NCI-H460 (cell line): ENCODE measurements at regions not wholly inside any gene's neighbourhood (a gene's known extent, or its start where the extent isn't known, plus 50 kb on each side); places are given as distances from the start of the nearest gene placed in this dataset.

Source experiments
- DNase-seq: peaks from one replicate; pipeline ENCODE4 v3.0.0-alpha.2; 2016; ENCODE audit warnings: low read depth; ENCODE audit errors: extremely low read depth

DNA sequence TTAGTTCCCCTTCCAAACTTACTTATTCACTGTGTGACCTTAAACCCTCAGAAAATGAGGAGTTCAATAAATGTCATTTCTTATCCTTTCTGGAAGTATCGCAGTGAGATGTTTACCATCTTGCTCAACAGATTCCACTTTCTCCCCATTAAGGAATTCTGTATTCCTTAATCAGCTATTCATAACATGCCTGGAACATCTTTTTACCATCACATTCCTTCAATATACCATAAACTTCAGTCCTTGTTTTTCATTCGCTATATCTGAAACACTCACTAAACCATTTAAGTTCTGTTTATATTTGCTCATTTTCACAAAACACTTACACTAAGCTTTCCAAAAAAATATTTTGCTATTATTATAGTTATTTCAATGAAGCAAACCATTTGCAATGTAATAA, 1158.6 kb downstream of the CDH12 start:
- no peak for DNase-seq

DNA sequence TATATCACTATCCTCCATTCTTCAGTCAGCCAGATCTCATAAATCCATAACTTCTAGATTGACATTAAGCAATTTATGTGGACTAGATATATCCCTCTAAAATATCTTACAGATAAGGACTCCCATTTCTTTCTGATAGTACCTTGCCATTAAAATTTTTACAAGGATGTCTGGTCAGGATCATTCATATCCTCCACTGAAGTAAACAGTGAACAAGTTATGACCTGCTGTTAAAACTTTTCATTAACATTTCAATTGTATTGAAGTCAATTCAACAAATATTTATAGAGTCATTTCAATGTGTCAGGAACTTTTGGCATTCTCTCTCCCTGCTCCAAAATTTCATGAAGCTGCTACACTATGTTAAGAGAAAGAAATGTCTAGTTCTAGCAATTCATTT, 1159.6 kb downstream of the CDH12 start:
- DNase-seq, result no peak

DNA sequence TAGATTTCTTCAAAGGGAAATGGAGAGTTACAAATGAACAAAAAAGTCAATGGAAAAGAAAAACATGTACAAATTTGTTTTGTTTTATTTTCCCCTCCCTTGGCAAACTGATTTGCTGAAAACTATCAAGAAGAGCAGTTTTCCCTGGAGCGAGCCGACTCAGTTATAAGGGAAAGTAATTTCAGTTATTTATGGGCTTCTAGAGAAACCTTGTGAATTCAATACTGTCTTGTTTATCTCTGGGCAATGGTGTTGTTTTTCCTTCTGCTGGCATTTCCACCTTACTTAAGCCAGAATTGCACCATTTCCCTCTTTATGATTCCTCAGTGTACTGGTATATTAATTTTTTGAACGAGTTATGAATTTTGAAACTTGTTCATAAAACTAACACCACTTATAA, 1163.6 kb downstream of the CDH12 start:
- DNase-seq, result no peak

DNA sequence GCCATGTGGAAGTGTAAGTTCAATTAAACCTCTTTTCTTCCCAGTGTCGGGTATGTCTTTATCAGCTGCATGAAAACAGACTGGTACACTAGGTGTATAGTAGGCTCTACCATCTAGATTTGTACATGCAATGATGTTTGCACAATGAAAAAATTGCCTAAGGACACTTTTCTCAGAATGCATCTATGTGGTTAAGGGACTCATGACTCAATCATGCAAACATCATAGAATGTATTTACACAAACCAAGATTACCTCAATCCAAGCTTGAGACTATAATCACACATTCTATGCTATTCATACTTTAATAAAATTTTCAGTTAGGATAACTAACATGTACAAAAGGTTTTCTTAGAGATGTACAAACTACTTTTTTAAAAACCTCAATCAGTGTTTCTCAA, 1164.5 kb downstream of the CDH12 start:
- no peak for DNase-seq

DNA sequence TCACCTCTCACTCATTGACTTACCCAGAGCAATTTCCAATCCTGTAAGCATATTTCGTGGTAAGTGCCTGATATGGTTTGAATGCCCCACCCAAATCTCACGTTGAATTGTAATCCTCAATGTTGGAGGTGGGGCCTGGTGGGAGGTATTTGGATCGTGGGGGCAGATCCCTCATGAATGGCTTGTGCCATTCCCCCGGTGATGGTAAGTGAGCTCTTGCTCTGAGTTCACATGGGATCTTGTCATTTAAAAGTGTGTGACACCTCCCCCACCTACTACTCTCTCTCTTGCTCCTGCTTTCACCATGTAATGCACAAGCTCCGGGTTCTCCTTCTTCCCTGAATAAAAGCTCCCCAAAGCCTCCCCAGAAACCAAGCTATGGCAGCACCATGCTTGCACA, 1165.5 kb downstream of the CDH12 start:
- no peak for DNase-seq

DNA sequence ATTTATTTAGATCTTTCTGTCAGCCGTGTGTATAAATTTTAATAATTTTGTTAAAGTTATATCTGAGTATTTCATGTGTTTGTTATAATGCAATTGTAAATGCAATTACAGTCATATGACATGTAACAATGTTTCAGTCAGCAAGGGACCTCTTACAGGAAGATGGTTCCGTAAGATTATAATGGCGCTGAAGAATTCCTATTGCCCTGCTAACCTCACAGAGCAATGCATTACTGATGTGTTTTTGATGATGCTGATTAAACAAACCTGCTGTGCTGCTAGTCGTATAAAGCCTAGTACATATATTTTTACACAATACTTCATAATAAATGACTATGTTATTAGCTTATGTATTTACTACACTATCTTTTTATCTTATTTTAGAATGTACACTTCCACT, 1166.4 kb downstream of the CDH12 start:
- DNase-seq, result no peak

DNA sequence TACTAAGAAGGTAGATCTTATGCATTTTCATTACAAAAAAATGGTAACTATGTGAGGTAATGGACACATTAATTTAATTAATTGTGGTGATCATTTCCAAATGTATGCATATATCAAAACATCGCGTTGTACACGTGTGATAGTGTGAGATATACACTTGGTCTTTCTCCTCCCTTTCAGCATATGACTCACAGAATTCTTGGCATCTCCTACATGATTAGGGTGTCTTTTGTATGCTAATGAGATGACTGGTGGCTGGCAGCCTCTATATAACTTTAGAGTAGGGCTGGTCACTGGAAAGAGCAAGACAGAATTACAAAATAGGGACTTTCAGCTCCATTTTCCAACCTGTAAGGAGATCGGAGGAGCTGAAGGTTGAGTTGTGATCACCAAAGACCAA, 1167.6 kb downstream of the CDH12 start:
- no peak for DNase-seq

DNA sequence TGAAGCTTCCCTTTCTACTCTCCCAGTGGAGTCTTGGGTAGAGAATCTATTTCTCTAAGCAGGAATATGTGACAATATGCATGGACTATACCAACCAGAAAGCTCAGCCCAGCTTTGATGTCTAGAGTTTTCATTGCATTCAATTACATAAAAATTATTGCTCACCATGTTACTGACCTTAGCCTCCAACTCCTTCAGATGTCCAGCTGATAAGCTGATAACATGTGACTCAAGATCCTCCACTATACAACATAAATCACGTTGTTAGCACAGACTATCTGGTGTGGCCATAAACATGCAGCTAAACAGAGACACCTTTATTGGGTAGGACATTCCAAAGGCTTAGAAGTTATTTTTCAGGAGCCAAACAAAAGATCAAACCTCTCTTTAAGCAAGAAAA, 1168.2 kb downstream of the CDH12 start:
- no peak for DNase-seq

DNA sequence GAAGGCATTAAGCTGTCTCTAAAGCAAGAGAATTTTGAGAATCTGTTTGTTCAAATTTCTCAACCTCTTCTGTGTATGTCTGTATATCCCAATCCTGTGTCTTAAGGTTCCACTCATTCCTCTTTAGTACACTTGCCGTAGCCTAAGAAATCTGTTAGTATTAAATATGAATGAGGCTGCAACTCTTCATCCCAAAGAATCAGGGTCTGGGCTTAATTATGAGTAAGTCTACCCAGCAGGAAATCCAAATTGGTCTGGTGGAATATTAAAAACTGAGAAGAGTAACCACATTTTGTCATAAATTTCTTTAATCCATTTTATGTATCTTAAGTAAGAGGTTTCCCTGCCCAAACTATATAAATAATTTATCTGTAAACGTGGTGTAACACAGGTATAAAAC, 1171.2 kb downstream of the CDH12 start:
- no peak for DNase-seq

DNA sequence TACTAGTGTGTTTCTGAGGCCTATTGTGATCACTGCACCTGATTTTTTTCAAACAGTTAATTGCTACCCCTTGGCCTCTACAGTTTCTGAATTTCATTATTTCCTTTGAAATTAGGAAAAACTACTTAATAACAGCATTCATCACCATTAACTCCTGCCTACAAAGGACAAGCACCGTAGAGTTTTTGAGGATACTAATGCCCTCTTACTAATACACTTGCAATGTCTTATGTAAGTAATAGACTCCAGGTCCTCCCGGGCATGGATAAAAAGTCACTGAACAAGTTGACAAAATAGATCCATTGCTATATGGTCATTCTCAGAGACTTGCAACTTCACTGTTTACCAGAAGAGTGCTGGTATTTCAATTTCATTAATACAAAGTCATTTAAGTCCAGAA, 1172.5 kb downstream of the CDH12 start:
- no peak for DNase-seq

DNA sequence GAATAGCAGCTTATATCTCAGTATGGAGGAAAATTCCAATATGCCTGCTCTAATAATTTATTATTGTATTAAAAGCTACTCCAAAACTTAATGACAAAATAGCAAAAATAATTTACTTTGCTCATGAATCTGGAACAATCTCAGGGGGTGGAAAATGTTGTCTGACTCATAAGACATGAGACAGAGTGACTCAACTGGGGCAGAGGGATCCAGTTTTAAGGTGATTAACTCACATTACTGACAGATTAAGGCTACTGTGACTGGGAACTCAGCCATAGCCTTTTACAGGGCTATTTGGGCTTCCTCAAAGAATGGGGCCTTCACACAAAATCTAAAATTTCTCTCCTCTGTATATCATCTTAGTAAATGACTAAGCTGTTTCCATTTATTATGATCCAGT, 1172.9 kb downstream of the CDH12 start:
- no peak for DNase-seq

DNA sequence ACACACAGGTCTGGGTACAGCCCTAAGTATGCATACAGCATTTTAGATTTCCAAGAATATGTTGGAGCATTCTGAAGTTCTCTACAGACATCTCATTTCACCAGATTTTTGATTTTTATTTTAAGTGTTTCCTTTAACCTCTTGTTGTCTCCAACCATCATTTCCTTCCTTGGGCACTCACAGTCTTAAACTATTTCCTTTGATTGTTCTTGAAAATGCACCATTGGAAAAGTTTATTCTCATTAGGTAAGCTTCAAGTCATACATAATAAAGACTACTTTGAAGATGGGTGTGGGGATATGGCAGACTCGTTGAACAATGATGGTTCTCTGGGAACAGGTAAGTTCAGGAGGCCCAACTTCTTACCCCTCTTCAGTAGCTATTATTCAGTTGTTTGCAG, 1174.6 kb downstream of the CDH12 start:
- no peak for DNase-seq

DNA sequence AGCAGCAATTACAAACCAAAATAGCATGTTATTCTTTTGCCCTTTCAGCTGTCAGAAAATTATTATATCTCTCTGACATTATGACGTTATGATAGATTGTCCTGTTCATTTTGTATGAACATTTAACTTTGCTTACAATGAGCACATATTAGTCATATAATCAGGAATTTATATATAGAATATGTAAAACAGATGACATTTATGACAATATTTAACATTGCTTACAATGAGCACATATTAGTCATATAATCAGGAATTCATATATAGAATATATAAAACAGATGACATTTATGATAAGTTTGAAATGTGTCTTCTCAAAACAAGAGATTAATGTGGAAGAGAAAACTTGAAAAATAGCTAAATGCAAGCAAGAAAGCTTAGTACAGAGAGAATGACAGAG, 1180.2 kb downstream of the CDH12 start:
- DNase-seq, result no peak

DNA sequence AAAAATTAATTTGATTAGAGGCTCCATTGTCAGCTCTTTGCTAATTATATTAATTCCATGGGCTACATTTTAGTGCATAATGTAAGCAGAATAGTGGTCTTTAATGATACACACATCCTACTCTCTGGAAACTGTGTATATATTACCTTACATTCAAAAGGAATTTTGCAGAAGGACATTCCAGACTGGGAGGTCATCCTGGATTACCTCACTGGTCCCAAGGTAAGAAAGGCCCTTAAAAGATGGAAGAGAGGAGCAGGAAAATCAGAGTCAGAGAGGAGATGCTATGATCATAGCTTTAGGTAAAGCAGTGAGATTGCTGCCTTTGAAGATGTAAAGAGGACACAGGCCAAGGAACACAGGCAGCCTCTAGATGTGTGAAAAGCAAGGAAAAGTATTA, 1180.8 kb downstream of the CDH12 start:
- DNase-seq, result no peak

DNA sequence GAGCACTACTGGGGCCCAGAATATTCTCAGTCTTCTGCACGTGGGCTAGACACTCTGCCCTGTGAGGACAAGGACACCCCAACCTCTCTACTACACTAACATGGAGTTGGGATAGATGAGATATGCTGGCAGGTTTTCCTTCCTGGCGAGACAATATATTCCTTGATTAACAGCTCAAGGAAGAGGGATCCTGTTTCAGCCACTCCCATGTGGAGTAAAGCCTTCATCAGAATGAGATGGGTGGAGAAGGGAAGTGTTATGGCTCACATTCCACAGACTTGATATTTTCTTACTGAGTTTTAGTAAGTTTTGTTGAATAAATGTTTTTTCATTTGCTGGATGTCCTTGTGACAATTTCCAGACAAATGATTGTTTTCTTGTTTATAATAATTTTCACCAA, 1187.6 kb downstream of the CDH12 start:
- DNase-seq, result no peak

DNA sequence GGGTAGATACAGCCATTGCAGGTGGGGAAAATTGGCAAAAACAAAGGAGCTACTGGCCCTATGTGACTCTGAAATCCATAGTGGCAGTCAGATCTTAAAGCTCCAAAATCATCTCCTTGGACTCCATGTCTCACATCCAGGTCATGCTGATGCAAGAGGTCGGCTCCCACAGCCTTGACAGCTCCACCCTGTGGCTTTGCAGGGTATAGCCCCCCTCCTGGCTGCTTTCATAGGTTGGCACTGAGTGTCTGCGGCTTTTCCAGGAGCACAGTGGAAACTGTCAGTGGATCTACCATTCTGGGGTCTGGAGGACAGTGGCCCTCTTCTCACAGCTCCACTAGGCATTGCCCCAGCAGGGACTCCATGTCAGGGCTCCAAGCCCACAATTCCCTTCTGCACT, 1190.1 kb downstream of the CDH12 start:
- DNase-seq, result no peak

DNA sequence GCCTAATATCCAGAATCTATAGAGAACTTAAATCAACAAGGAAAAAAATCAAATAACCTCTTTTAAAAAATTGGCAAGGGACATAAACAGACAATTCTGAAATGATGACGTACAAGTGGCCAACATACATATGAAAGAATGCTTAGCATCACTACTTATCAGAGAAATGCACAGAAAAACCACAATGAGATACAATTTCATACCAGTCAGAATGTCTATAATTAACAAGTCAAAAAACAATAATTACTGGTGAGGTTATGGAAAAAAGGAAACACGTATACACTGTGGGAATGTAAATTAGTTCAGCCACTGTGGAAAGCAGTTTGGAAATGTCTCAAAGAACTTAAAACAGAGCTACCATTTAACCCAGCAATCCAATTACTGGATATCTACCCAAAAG, 1192.0 kb downstream of the CDH12 start:
- DNase-seq, result no peak

DNA sequence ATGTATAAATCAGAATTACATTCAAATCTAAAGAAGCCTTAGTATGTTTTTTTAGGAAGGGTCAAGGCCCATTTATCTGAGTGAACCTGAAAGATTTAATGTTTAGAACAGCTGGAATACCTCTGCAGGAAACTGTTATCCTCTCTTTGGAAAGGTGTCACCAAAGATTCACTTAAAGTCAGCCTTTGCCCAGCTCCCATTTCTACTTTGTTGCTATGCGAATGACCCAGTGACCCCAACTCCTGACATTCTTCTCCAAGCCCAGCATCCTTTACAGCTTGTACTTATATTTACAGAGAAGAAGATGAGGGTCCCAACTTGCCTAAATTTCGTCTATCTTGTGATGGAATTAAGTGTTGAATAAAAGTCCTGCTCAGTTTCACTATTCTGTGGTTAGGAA, 1198.6 kb downstream of the CDH12 start:
- no peak for DNase-seq

DNA sequence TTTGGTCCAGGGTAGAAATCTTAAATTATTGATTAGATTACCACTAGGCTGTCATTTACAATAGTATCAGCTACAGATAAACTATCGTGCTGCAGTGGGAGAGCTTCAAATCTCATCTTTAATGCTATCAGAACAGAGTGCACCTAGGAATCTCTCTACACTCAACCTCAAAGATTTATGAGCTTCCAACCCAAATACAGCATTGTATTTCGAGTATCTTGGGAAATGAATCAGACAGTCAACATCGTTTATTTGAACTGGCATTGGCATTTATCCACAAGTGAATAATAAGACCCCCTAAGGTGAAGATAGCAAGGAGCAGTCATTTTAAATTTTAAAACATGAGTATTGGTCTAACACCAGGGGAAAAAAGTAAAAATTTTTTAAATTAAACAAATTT, 1203.2 kb downstream of the CDH12 start:
- no peak for DNase-seq

DNA sequence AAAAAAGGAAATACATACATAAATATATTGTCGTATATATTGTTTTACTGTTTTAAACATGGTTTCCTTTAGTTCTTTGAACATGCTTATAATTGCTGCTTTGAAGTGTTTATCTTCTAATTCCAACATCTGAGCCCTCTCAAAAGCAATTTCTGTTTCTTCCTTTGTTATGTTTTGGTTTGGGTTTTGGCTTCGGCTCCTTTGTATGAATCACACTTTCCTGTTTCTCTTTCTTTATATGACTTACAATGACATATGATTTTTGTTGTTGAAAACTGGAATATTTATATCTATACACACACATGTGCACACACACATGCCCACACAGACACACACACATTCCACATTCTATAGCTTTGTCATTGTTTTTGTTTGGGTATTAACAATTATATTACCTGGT, 1206.7 kb downstream of the CDH12 start:
- DNase-seq, result no peak

DNA sequence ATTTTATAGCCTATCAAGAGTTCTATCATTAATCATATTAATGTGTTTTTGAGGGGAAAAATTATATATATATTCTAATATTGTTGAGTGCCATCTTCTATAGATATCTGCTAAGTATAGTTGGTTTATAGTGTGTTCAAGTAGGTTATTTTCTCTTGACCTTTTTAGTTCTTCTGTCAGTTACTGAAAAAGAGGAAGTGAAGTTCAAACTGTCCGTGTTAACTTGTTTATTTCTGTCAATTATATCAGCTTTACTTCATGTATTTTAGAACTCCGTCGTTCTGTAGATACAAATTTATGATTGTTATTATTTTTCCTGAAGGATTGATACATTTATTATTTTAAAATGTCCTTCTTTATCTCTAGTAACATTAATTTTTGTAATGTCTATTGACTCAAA, 1209.1 kb downstream of the CDH12 start:
- DNase-seq, result no peak

DNA sequence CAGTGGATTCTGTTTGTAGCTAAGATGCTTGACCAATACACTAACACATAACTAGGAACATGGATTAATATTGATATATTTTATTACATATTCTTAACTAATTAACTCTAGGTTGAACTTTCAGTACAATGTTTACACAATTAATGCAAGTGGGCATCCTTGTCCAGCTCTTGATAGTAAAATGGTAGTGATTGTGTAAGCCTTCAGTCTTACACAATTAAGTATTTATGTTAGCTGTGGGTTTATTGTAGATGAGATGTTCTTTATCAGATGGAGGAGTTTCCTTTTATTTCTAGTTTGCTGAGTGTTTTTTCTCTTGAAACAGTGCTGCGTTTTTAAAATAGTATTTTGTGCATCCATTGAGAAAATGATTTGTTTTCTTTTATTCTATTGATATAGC, 1210.8 kb downstream of the CDH12 start:
- no peak for DNase-seq

DNA sequence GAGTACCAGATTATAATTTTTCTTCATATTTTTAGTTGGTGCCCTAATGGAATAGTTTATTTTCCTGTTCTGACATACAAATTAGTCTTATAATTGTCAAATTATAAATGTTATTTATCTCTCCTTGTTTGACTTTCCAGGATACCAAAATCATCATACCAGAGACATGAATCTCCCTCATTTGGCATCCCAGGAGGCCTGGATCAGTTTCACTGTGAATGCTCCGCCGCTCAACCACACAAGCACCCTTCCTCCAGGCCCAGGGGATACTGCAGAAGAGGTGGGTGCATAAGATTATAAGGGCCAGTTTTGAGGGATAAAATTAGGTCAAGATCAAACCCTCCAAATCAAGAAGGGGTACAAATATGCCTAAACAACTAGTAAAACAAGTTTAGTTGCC, 1229.3 kb downstream of the CDH12 start:
- no peak for DNase-seq

DNA sequence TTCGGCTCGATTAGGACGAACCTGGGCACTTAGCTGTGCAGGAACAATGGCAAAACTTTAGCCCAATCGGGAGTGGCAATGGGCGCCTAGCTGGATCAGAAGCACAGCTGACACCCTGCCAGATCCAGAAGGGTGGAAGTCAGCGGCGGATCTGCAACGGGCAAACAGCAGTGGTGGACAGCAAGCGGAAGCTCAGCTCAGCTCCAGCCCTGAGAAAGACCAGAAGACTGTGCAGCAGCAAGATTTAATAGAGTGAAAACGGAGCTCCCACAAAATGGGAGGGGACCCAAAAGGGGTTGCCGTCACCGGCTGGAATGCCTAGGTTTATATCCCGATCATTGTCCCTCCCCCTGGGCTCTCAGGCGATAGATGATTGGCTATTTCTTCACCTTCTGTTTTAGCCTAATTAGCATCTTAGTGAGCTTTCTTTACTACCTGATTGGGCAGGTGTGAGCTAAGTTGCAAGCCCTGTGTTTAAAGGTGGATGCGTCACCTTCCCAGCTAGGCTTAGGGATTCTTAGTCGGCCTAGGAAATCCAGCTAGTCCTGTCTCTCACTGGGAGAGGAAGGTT, 1237.9 kb downstream of the CDH12 start:
- DNase-seq, result no peak
